Heart left ventricle (tissue), 16 donors: ENCODE measurements at regions not wholly inside any gene's neighbourhood (a gene's known extent, or its start where the extent isn't known, plus 50 kb on each side); places are given as distances from the start of the nearest gene placed in this dataset.

Source experiments
- ATAC-seq, 4 donors: fragments of 200-7000 bp; cut with Tn5 transposase; one replicate each; pipeline ENCODE4 v1.9.1; 2020 to 2022; ENCODE audit warnings: moderate library complexity in 4 of 4, mild to moderate bottlenecking in 3 of 4, moderate number of reproducible peaks in 1 of 4
- DNase-seq, 5 donors: peaks; one replicate each; pipeline ENCODE4 v3.0.0-alpha.2; 2020
- H3K27ac ChIP-seq, 12 donors: fragments of 200-600 bp; sonication (generic) in 4 of 12; one replicate each; pipeline versions ENCODE4 v1.5.0 to v1.8.0; 2016 to 2022; ENCODE audit warnings: mild to moderate bottlenecking in 2 of 12
- H3K27me3 ChIP-seq, 9 donors: fragments of 200-600 bp; sonication (generic) in 2 of 9; one replicate each; pipeline versions ENCODE4 v1.5.1 to v1.8.0; 2016 to 2022; ENCODE audit warnings: mild to moderate bottlenecking in 3 of 9
- H3K36me3 ChIP-seq, 9 donors: fragments of 200-600 bp; sonication (generic) in 2 of 9; one replicate each; pipeline versions ENCODE4 v1.5.0 to v1.8.0; 2018 to 2022; ENCODE audit warnings: mild to moderate bottlenecking in 2 of 9
- H3K4me1 ChIP-seq, 12 donors: fragments of 200-600 bp; sonication (generic) in 4 of 12; one replicate each; pipeline versions ENCODE4 v1.5.0 to v1.8.0; 2016 to 2022; ENCODE audit warnings: mild to moderate bottlenecking in 3 of 12
- H3K4me3 ChIP-seq, 12 donors: fragments of 200-600 bp; sonication (generic) in 4 of 12; one replicate each; pipeline versions ENCODE4 v1.5.0 to v1.8.0; 2017 to 2022; ENCODE audit warnings: mild to moderate bottlenecking in 9 of 12, moderate library complexity in 4 of 12
- H3K9me3 ChIP-seq, 12 donors: fragments of 200-600 bp; sonication (generic) in 4 of 12; one replicate each; pipeline versions ENCODE4 v1.5.0 to v1.8.0; 2016 to 2022; ENCODE audit warnings: mild to moderate bottlenecking in 1 of 12
- CTCF ChIP-seq, 12 donors: fragments of 200-600 bp; sonication (generic) in 4 of 12; IDR thresholded peaks; one replicate each; pipeline versions ENCODE4 v1.5.0 to v1.8.0; 2018 to 2022; ENCODE audit warnings: antibody characterized with exemption in 12 of 12, mild to moderate bottlenecking in 5 of 12
- POLR2A ChIP-seq, 2 donors: fragments of 450-650 bp; IDR thresholded peaks; one replicate each; pipeline ENCODE4 v1.6.1; 2017; ENCODE audit warnings: antibody characterized with exemption in 2 of 2, mild to moderate bottlenecking in 2 of 2, moderate library complexity in 2 of 2
- WGBS, 4 donors: extraction: QIAGEN DNeasy Blood & Tissue Kit in 2 of 4; methylation state at CpG; one replicate each; pipeline versions ENCODE4 v1.1.5 to v1.1.7; 2013 to 2018; 5-methylcytosine and 5-hydroxymethylcytosine counted together
- intact Hi-C, 10 donors: fragments of 100-400 bp; cut with DNase I; formaldehyde crosslinking; loops; one replicate each; pipeline versions ENCODE4 v1.11.1 to v1.14.2; 2022
- donor health status: ischemic (EF 13 %, LVEDD 7.1; RV severe dilation, severe dysfunction).
- donor health status: healthy with polysubstance abuse.
- donor health status: DM: no; HTN: yes; CAD: no.
- donor health status: DM: no; HTN: no; CAD: no.
- donor health status: ischemic (EF 25% LVEDD 6.9; RV normal size, moderate dysfunction).
- donor health status: ischemic (EF 25% LVEDD 5.7; RV mildly dilated, moderate dysfunction).
- donor health status: healthy.
- donor health status: DM: yes; HTN: yes; CAD: no.
- donor health status: ischemic (EF 35%, LVEDD 5.7; RV mildly dilated, moderate dysfunction).
- donor health status: nonischemic (EF 11% LVEDD 7.7; RV severe dilation, severe dysfunction).
- donor health status: DM: yes; HTN: yes; CAD: no.
- donor health status: PGD.
- donor health status: ischemic (EF 29% LVEDD 5.4; RV normal size, mild dysfunction).
- donor health status: nonischemic (EF 23%, LVEDD 6.1; RV moderate dilation, normal function).

GRCh38 chr17:12348476-12348875, 317.2 kb upstream of the MYOCD start:
- no peaks in the 10 kb centered on the region for H3K27me3 ChIP-seq
- no peak for DNase-seq
- no peak overlapping the region for H3K27ac ChIP-seq
- no peak for ATAC-seq
- H3K9me3 ChIP-seq: peaks cover 0 to 4% (median 0%) of the 10 kb centered on the region in 12 donors
- intact Hi-C loops: no loop called here
- TF ChIP-seq CTCF (IDR thresholded peaks at IDR 0.05): no peak
- TF ChIP-seq POLR2A (IDR thresholded peaks at IDR 0.05): no peak
- H3K4me1 ChIP-seq: no peaks in the 10 kb centered on the region
- WGBS, 4 donors: 48 to 60% (median 56%) methylated on average over 2 of the region's 2 CpGs
- H3K4me3 ChIP-seq: no peak overlapping the region
- no peaks in the 10 kb centered on the region for H3K36me3 ChIP-seq

DNA sequence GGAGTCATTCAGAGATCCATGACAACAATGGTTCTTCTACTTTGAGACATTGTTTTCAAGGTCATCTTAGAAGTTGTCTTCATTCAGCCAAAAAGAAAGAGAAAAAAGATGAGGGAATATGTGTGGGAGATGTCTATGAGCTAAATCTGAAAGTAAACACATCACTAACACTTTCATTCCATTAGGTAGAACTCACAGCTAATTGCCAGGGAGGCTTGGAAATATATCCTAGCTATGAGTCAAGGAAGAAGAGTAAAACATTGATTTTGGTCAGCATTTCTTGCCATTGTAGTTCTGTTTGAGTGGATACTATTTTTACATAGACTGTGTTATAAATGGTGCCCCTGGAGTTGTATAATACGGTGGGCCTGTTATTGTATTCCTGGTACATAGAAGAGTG, 316.4 kb upstream of the MYOCD start:
- Histone ChIP-seq H3K27ac (no peak overlapping the region), H3K36me3 (no peaks in the 10 kb centered on the region), H3K9me3 (peaks cover 0 to 4% (median 0%) of the 10 kb centered on the region in 12 donors), H3K4me3 (no peak overlapping the region), H3K27me3 (no peaks in the 10 kb centered on the region), H3K4me1 (no peaks in the 10 kb centered on the region)
- intact Hi-C loops: no loop called here
- 62 to 81% (median 74%) methylated on average over 1 of the region's 1 CpG for WGBS, 4 donors
- ATAC-seq (no peak), DNase-seq (no peak)
- no peak for TF ChIP-seq POLR2A (IDR thresholded peaks at IDR 0.05)

- peak overlapping the region in 1 of 12 donors; percentile 30 for H3K27ac ChIP-seq
- ATAC-seq (no peak), DNase-seq (no peak)
- WGBS, 4 donors: 82 to 87% (median 85%) methylated on average over 5 of the region's 5 CpGs
- no peaks in the 10 kb centered on the region for H3K36me3 ChIP-seq
- intact Hi-C loops: no loop called here
- no peaks in the 10 kb centered on the region for H3K27me3 ChIP-seq
- no peaks in the 10 kb centered on the region for H3K4me1 ChIP-seq
- peaks cover 0 to 4% (median 0%) of the 10 kb centered on the region in 12 donors for H3K9me3 ChIP-seq
- TF ChIP-seq POLR2A (IDR thresholded peaks at IDR 0.05): no peak
- TF ChIP-seq CTCF (IDR thresholded peaks at IDR 0.05): no peak
- H3K4me3 ChIP-seq: no peak overlapping the region
Measured at GRCh38 chr17:12352127-12352526, 313.6 kb upstream of the MYOCD start.

DNA sequence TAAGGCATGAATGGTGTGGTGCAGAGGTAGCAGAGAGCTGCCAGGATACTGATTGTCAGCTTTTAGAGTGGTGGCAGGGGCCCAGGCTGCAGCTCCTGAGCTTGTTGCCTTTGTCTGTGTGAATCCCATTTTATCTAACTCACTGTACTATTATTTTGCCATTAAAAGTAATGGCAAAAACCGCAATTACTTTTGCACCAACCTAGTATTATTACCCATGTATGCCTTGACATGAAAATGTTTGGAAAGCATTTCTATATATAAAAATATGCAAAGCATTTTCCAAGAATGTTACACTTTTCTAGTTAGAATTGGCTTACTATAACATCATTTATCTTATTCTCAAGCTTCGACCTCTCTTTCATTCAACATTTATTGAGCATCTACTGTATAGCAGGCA, 308.1 kb upstream of the MYOCD start:
- H3K4me1 ChIP-seq: no peaks in the 10 kb centered on the region
- TF ChIP-seq CTCF (IDR thresholded peaks at IDR 0.05) (no peak), POLR2A (IDR thresholded peaks at IDR 0.05) (no peak)
- intact Hi-C loops: no loop called here
- ATAC-seq (no peak), DNase-seq (no peak)
- peak overlapping the region in 1 of 12 donors; percentile 66 for H3K27ac ChIP-seq
- no peaks in the 10 kb centered on the region for H3K36me3 ChIP-seq
- H3K27me3 ChIP-seq: no peaks in the 10 kb centered on the region
- H3K9me3 ChIP-seq: peaks cover 0 to 4% (median 0%) of the 10 kb centered on the region in 12 donors
- H3K4me3 ChIP-seq: no peak overlapping the region
- WGBS, 4 donors: 90 to 94% (median 92%) methylated on average over 2 of the region's 2 CpGs

DNA sequence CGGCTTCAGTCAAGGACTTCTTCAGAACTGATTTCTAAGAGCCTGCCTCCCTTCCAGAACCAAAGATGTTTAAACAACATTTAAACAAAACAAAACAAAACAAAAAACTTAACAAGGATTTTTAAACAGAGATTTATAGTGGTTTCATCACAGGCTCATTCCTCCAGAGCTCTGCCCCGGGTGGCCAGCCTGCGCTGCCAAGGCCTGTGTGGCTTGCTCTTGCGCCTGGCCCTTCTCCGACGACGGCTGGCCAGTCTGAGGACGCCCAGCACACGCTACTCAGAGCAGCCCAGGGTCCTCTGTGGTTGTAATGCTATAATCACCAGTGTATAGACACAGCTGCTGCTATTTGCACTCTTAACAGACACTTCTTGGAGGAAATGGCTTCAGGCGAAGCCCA, 307.2 kb upstream of the MYOCD start:
- Histone ChIP-seq H3K27ac (peak overlapping the region in 1 of 12 donors; percentile 66), H3K4me1 (no peaks in the 10 kb centered on the region), H3K27me3 (no peaks in the 10 kb centered on the region), H3K4me3 (no peak overlapping the region), H3K9me3 (peaks cover 0 to 4% (median 0%) of the 10 kb centered on the region in 12 donors), H3K36me3 (no peaks in the 10 kb centered on the region)
- TF ChIP-seq CTCF (IDR thresholded peaks at IDR 0.05) (no peak), POLR2A (IDR thresholded peaks at IDR 0.05) (no peak)
- intact Hi-C loops: no loop called here
- DNase-seq (no peak), ATAC-seq (no peak)
- WGBS, 4 donors: 77 to 87% (median 82%) methylated on average over 10 of the region's 10 CpGs
